ENCODE measurements at regions not wholly inside any gene's neighbourhood (a gene's known extent, or its start where the extent isn't known, plus 50 kb on each side); places are given as distances from the start of the nearest gene placed in this dataset.

- peaks cover 22% of the 10 kb centered on the region for H3K9me3 ChIP-seq (ENCODE audit: control insufficient read depth, insufficient read depth, low read length)
- CTCF ChIA-PET = interaction anchor here (1.1 kb wide), 1 partner anchor 11 kb away, joined by 4 read pairs; no protein-coding TSS in a partner anchor
- no peak for ATAC-seq (ENCODE audit: low read depth)
- H3K4me3 ChIP-seq (ENCODE audit: insufficient read depth, low read depth, low read length) = no peak overlapping the region
- H2AK5ac ChIP-seq (ENCODE audit: low read depth, low read length) = no peak overlapping the region
- no peak overlapping the region for H3K27ac ChIP-seq (ENCODE audit: insufficient read depth, low read length)
- H2BK15ac ChIP-seq (ENCODE audit: low read depth, low read length) = no peak overlapping the region
- no peak for TF ChIP-seq CTCF (conservative IDR thresholded peaks at IDR 0.05; ENCODE audit: low read depth, low read length)
- BruUV-seq (replicated peaks) = no TSS peak
- H2AFZ ChIP-seq (replicated peaks; ENCODE audit: low read length, poor library complexity) = no peak overlapping the region
- intact Hi-C loops (cut with micrococcal nuclease) (no loop called here), dilution Hi-C loops (cut with HindIII; ENCODE audit: low sequenced_read_pairs, unreplicated experiment) (no loop called here), in situ Hi-C loops (cut with MboI; ENCODE audit: low sequenced_read_pairs) (no loop called here)
- H3K36me3 ChIP-seq (ENCODE audit: control insufficient read depth, insufficient read depth, low read length) = no peaks in the 10 kb centered on the region
- no peak overlapping the region for H3K4ac ChIP-seq (ENCODE audit: low read depth, low read length)
- no peak overlapping the region for H2BK5ac ChIP-seq (ENCODE audit: low read depth, low read length, poor library complexity, severe bottlenecking)
- H2BK120ac ChIP-seq (ENCODE audit: low read depth, low read length) = no peak overlapping the region
- no peak overlapping the region for H4K8ac ChIP-seq (ENCODE audit: low read depth in 2 of 2, low read length in 2 of 2)
- H2AK9ac ChIP-seq (replicated peaks; ENCODE audit: low read depth, low read length, poor library complexity) = no peak overlapping the region
- H3K4me2 ChIP-seq (ENCODE audit: low read depth, low read length) = no peak overlapping the region
- H3K23ac ChIP-seq (ENCODE audit: low read depth, low read length) = no peak overlapping the region
- no peak overlapping the region for H3K9ac ChIP-seq (ENCODE audit: low read depth, low read length)
- H3K18ac ChIP-seq (ENCODE audit: low read depth, low read length) = no peak overlapping the region
- no peaks in the 10 kb centered on the region for H3K4me1 ChIP-seq (ENCODE audit: control insufficient read depth, insufficient read depth, low read length)
- H4K5ac ChIP-seq (ENCODE audit: low read depth, low read length) = no peak overlapping the region
- H4K20me1 ChIP-seq (ENCODE audit: insufficient read depth, low read length) = no peaks in the 10 kb centered on the region
- WGBS, 2 experiments (ENCODE audit: extremely low coverage in 2 of 2, insufficient read length in 1 of 2) = no CpG with 5 or more reads among the region's 6 CpGs
- H3K27me3 ChIP-seq (ENCODE audit: control insufficient read depth, insufficient read depth, low read length) = no peaks in the 10 kb centered on the region
- no peak for DNase-seq
- no peak overlapping the region for H3K56ac ChIP-seq (ENCODE audit: extremely low read depth, insufficient read depth, low read length)
- POLR2A ChIA-PET (ENCODE audit: unreplicated experiment) = no interaction called here
- no peak overlapping the region for H2BK20ac ChIP-seq (ENCODE audit: low read depth, low read length)
- no peaks in the 10 kb centered on the region for H3K9me1 ChIP-seq (ENCODE audit: insufficient read depth, low read length)
- H4K91ac ChIP-seq (ENCODE audit: insufficient read depth, low read depth, low read length) = no peak overlapping the region
- no peaks in the 10 kb centered on the region for H3K79me1 ChIP-seq (ENCODE audit: low read depth in 1 of 2, low read length in 2 of 2)
- no peak overlapping the region for H3K14ac ChIP-seq (replicated peaks; ENCODE audit: low read depth, low read length)
These were observed 1231.0 kb downstream of the VRK1 start for GRCh38 chr14:98028162-98028561.

Measured in IMR-90 (cell line).